Trophoblast cell (in vitro differentiated cells and primary cell): ENCODE measurements at regions not wholly inside any gene's neighbourhood (a gene's known extent, or its start where the extent isn't known, plus 50 kb on each side); places are given as distances from the start of the nearest gene placed in this dataset.

Experiments used
- DNase-seq, 2 donors: peaks; one replicate each; pipeline ENCODE4 v3.0.0-alpha.2; 2016
- H2AFZ ChIP-seq: 2 replicates; pipeline ENCODE4 v1.6.1; 2013; ENCODE audit warnings: low read length, moderate library complexity, mild to moderate bottlenecking; ENCODE audit not compliant: insufficient read depth, poor library complexity
- H2AK5ac ChIP-seq: 2 replicates; pipeline ENCODE4 v1.6.1; 2013; ENCODE audit warnings: mild to moderate bottlenecking, low read length
- H2BK120ac ChIP-seq: 2 replicates; pipeline ENCODE4 v1.6.1; 2013; ENCODE audit warnings: low read length, mild to moderate bottlenecking, moderate library complexity; ENCODE audit not compliant: insufficient read depth, poor library complexity
- H2BK12ac ChIP-seq: 2 replicates; pipeline ENCODE4 v1.6.1; 2013; ENCODE audit warnings: mild to moderate bottlenecking, low read length, moderate library complexity
- H2BK5ac ChIP-seq: 2 replicates; pipeline ENCODE4 v1.6.1; 2013; ENCODE audit warnings: low read length, low read depth, moderate library complexity, mild to moderate bottlenecking; ENCODE audit not compliant: poor library complexity
- H3K14ac ChIP-seq: 2 replicates; pipeline ENCODE4 v1.6.1; 2013; ENCODE audit warnings: mild to moderate bottlenecking, low read length
- H3K18ac ChIP-seq: 2 replicates; pipeline ENCODE4 v1.6.1; 2013; ENCODE audit warnings: mild to moderate bottlenecking, low read length
- H3K23ac ChIP-seq: 2 replicates; pipeline ENCODE4 v1.6.1; 2013; ENCODE audit warnings: low read length
- H3K27ac ChIP-seq: 2 replicates; pipeline ENCODE4 v1.5.1; 2013; ENCODE audit warnings: low read depth, mild to moderate bottlenecking, inconsistent platforms, low read length, moderate library complexity
- H3K27me3 ChIP-seq: 2 replicates; pipeline ENCODE4 v1.6.1; 2013; ENCODE audit warnings: inconsistent platforms, mild to moderate bottlenecking, low read length, moderate library complexity; ENCODE audit not compliant: insufficient read depth
- H3K36me3 ChIP-seq, 2 experiments: 1 replicate in 1 of 2; 2 replicates in 1 of 2; pipeline ENCODE4 v1.6.1; 2013; ENCODE audit warnings: low read length in 2 of 2, mild to moderate bottlenecking in 2 of 2, moderate library complexity in 1 of 2; ENCODE audit not compliant: insufficient read depth in 2 of 2, control insufficient read depth in 1 of 2
- H3K4ac ChIP-seq: 2 replicates; pipeline ENCODE4 v1.6.1; 2013; ENCODE audit warnings: low read depth, mild to moderate bottlenecking, low read length, moderate library complexity
- H3K4me1 ChIP-seq, 2 experiments: 1 replicate in 1 of 2; 2 replicates in 1 of 2; pipeline ENCODE4 v1.6.1; 2013; ENCODE audit warnings: low read length in 2 of 2, mild to moderate bottlenecking in 2 of 2, moderate library complexity in 1 of 2; ENCODE audit not compliant: insufficient read depth in 2 of 2, control insufficient read depth in 1 of 2
- H3K4me2 ChIP-seq: 2 replicates; pipeline ENCODE4 v1.6.1; 2013; ENCODE audit warnings: inconsistent platforms, mild to moderate bottlenecking, low read length, moderate library complexity
- H3K4me3 ChIP-seq: 2 replicates; pipeline ENCODE4 v1.5.1; 2013; ENCODE audit warnings: mild to moderate bottlenecking, low read depth, low read length, inconsistent platforms
- H3K79me1 ChIP-seq: one replicate; pipeline ENCODE4 v1.6.1; 2013; ENCODE audit warnings: low read length
- H3K79me2 ChIP-seq: 2 replicates; pipeline ENCODE4 v1.6.1; 2013; ENCODE audit warnings: low read length, mild to moderate bottlenecking; ENCODE audit not compliant: control insufficient read depth, insufficient read depth, poor library complexity
- H3K9ac ChIP-seq: 2 replicates; pipeline ENCODE4 v1.6.1; 2013; ENCODE audit warnings: mild to moderate bottlenecking, low read length
- H3K9me3 ChIP-seq: 2 replicates; pipeline ENCODE4 v1.6.1; 2013; ENCODE audit warnings: low read depth, mild to moderate bottlenecking, control low read depth, inconsistent platforms, low read length; ENCODE audit not compliant: insufficient read depth
- H4K12ac ChIP-seq: 2 replicates; pipeline ENCODE4 v1.6.1; 2013; ENCODE audit warnings: low read depth, mild to moderate bottlenecking, low read length, moderate library complexity
- H4K8ac ChIP-seq: 2 replicates; pipeline ENCODE4 v1.6.1; 2013; ENCODE audit warnings: low read depth, mild to moderate bottlenecking, low read length, moderate library complexity
- H4K91ac ChIP-seq: one replicate; pipeline ENCODE4 v1.6.1; 2013; ENCODE audit warnings: low read depth, mild to moderate bottlenecking, low read length, moderate library complexity
- WGBS: extraction: QIAGEN DNeasy Blood & Tissue Kit; methylation state at CpG from one replicate; pipeline ENCODE4 v1.1.7; 2013; ENCODE audit warnings: missing lambda C conversion rate; ENCODE audit not compliant: insufficient read length, insufficient coverage; ENCODE audit errors: extremely low coverage; 5-methylcytosine and 5-hydroxymethylcytosine counted together

GRCh38 chr7:52146871-52147634 lies 830.4 kb upstream of the COBL start:
- Histone ChIP-seq H3K27me3 (no peaks in the 10 kb centered on the region), H3K23ac (no peak overlapping the region), H3K18ac (no peak overlapping the region), H3K4me3 (no peak overlapping the region), H3K4me1 (no peaks in the 10 kb centered on the region), H4K12ac (no peak overlapping the region), H2BK5ac (no peak overlapping the region), H3K79me1 (no peaks in the 10 kb centered on the region), H3K27ac (no peak overlapping the region), H4K91ac (no peak overlapping the region), H2AFZ (no peak overlapping the region), H3K14ac (no peak overlapping the region), H3K4me2 (no peak overlapping the region), H2BK12ac (no peak overlapping the region), H3K36me3 (no peaks in the 10 kb centered on the region), H3K9ac (no peak overlapping the region), H3K9me3 (no peaks in the 10 kb centered on the region), H2BK120ac (no peak overlapping the region), H3K79me2 (no peaks in the 10 kb centered on the region), H3K4ac (no peak overlapping the region), H4K8ac (no peak overlapping the region), H2AK5ac (no peak overlapping the region)
- no CpG with 5 or more reads among the region's 6 CpGs for WGBS
- DNase-seq, result no peak

- H2AK5ac ChIP-seq, result no peak overlapping the region
- no peak overlapping the region for H3K23ac ChIP-seq
- H3K79me1 ChIP-seq, result no peaks in the 10 kb centered on the region
- H3K9ac ChIP-seq, result no peak overlapping the region
- no peak overlapping the region for H3K4me3 ChIP-seq
- no peak overlapping the region for H3K27ac ChIP-seq
- H3K14ac ChIP-seq, result no peak overlapping the region
- no peak overlapping the region for H4K12ac ChIP-seq
- no peak overlapping the region for H4K8ac ChIP-seq
- H2BK12ac ChIP-seq, result no peak overlapping the region
- H3K4me2 ChIP-seq, result no peak overlapping the region
- no peak for DNase-seq
- H2BK120ac ChIP-seq, result no peak overlapping the region
- H3K36me3 ChIP-seq, result no peaks in the 10 kb centered on the region
- H2AFZ ChIP-seq, result no peak overlapping the region
- no peak overlapping the region for H3K4ac ChIP-seq
- peaks cover 6% of the 10 kb centered on the region for H3K9me3 ChIP-seq
- no CpG with 5 or more reads among the region's 4 CpGs for WGBS
- H3K27me3 ChIP-seq, result no peaks in the 10 kb centered on the region
- no peak overlapping the region for H3K18ac ChIP-seq
- H2BK5ac ChIP-seq, result no peak overlapping the region
- H3K79me2 ChIP-seq, result no peaks in the 10 kb centered on the region
- H4K91ac ChIP-seq, result no peak overlapping the region
- no peaks in the 10 kb centered on the region for H3K4me1 ChIP-seq
Measured at GRCh38 chr7:52143219-52143618, 826.6 kb upstream of the COBL start.

DNA sequence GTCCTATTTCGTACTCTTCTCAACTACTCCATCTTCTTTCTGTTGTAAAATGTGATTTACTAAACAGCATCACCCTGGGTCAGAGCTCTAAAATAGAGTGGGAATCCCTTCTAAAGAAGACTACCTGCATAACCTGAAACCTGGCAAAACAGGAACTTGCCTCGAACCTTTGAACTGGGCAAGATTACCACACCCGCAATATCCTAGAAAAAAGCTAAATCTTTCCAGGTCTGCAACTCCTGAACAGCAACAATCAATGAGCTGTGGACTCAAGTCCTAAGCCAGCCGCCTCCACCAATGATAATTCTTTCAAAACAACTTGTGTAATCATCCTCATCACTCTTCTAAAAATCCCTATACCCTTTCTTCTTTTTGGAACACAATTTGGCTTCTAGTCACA lies 824.2 kb upstream of the COBL start:
- WGBS, result 100% methylated on average over 1 of the region's 4 CpGs
- no peak overlapping the region for H2AFZ ChIP-seq
- H3K79me1 ChIP-seq, result no peaks in the 10 kb centered on the region

GRCh38 chr7:52135403-52135802 lies 818.8 kb upstream of the COBL start:
- H2BK5ac ChIP-seq, result no peak overlapping the region
- H2BK120ac ChIP-seq, result no peak overlapping the region
- H4K12ac ChIP-seq, result no peak overlapping the region
- no peaks in the 10 kb centered on the region for H3K79me1 ChIP-seq
- no peaks in the 10 kb centered on the region for H3K36me3 ChIP-seq
- no peak overlapping the region for H3K18ac ChIP-seq
- no peak overlapping the region for H3K23ac ChIP-seq
- H3K14ac ChIP-seq, result no peak overlapping the region
- no peak overlapping the region for H3K4ac ChIP-seq
- no peak overlapping the region for H4K91ac ChIP-seq
- H3K4me1 ChIP-seq, result no peaks in the 10 kb centered on the region
- H3K79me2 ChIP-seq, result no peaks in the 10 kb centered on the region
- no peak for DNase-seq
- H4K8ac ChIP-seq, result no peak overlapping the region
- no peak overlapping the region for H3K4me2 ChIP-seq
- no peak overlapping the region for H3K9ac ChIP-seq
- no peak overlapping the region for H3K27ac ChIP-seq
- H2BK12ac ChIP-seq, result no peak overlapping the region
- peaks cover 6% of the 10 kb centered on the region for H3K9me3 ChIP-seq
- no peaks in the 10 kb centered on the region for H3K27me3 ChIP-seq
- H3K4me3 ChIP-seq, result no peak overlapping the region
- H2AK5ac ChIP-seq, result no peak overlapping the region
- H2AFZ ChIP-seq, result no peak overlapping the region

More for the DNA sequence above, 824.2 kb upstream of the COBL start:
- no peak overlapping the region for H3K27ac ChIP-seq
- no peaks in the 10 kb centered on the region for H3K79me2 ChIP-seq
- H3K14ac ChIP-seq, result no peak overlapping the region
- no peak overlapping the region for H3K18ac ChIP-seq
- DNase-seq, result no peak
- no peak overlapping the region for H4K8ac ChIP-seq
- H3K23ac ChIP-seq, result no peak overlapping the region
- no peak overlapping the region for H4K12ac ChIP-seq
- H4K91ac ChIP-seq, result no peak overlapping the region
- H3K9ac ChIP-seq, result no peak overlapping the region
- no peak overlapping the region for H3K4me3 ChIP-seq
- H3K9me3 ChIP-seq, result peaks cover 6% of the 10 kb centered on the region
- no peaks in the 10 kb centered on the region for H3K27me3 ChIP-seq
- H3K4me1 ChIP-seq, result no peaks in the 10 kb centered on the region
- H3K36me3 ChIP-seq, result no peaks in the 10 kb centered on the region
- no peak overlapping the region for H2AK5ac ChIP-seq
- H2BK120ac ChIP-seq, result no peak overlapping the region
- H2BK5ac ChIP-seq, result no peak overlapping the region
- no peak overlapping the region for H3K4me2 ChIP-seq
- H3K4ac ChIP-seq, result no peak overlapping the region
- H2BK12ac ChIP-seq, result no peak overlapping the region
